ENCODE measurements at regions not wholly inside any gene's neighbourhood (a gene's known extent, or its start where the extent isn't known, plus 50 kb on each side); places are given as distances from the start of the nearest gene placed in this dataset.

DNA sequence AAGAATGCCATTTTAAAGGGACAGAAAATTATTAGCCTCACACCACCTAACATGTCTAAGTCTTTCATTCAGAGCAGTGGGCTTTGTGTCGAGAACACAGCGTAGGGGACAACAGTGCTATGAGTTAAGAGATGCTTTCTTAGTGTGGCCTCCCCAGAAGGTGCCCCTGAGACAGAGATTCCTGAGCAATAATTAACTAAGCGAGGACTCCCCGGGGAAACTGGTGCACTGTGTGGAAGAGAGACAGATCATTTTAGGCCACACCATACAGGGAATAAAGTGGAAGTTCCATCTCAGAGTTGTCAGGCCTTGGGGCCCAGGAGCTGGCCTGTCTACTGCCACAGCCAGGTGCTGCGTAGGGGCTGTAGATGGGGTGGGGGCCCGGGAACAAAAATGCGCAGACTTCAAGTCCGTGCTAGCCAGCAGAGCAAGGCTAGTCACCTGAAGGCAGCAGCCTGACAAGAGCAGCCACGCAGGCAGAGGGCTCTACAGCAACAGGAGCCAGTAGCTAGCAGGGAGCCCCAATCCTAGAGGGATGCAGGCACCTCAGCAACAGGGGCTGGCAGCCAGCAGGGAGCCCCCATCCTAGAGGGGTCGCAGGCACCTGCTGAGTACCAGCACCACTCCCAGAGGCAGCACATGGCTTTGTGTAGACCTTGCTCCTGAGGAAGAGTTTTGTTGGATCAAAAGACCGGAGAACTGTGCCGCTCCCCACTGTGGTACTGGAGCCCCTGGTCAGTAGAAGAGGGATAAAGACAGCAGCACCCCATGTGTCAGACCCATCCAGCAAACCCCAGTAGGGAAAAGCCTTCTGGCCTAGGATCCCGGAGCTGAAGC, 63.0 kb upstream of the NXT1 start:
- H3K9me3 ChIP-seq (ENCODE audit: control extremely low read depth in 1 of 5, control insufficient read depth in 4 of 5, insufficient read depth in 2 of 5, low read depth in 1 of 5, low read length in 4 of 5) = no peaks in the 10 kb centered on the region
- no peak overlapping the region for H3K4me3 ChIP-seq (ENCODE audit: control insufficient read depth in 1 of 7, extremely low read depth in 1 of 7, insufficient read depth in 4 of 7, low read depth in 2 of 7, low read length in 6 of 7)
- H3K4me1 ChIP-seq (ENCODE audit: control extremely low read depth in 1 of 4, control insufficient read depth in 4 of 4, insufficient read depth in 4 of 4, low read length in 3 of 4) = no peaks in the 10 kb centered on the region
- H3K27ac ChIP-seq (ENCODE audit: insufficient read depth in 1 of 2, low read depth in 1 of 2, low read length in 2 of 2, poor library complexity in 1 of 2, severe bottlenecking in 2 of 2) = no peak overlapping the region
- no peak for DNase-seq
- ChIA-PET CTCF (interaction anchor here (0.6 kb wide), 1 partner anchor 13 kb away, joined by 3 read pairs; no protein-coding TSS in a partner anchor), POLR2A (no interaction called here)
- WGBS (ENCODE audit: insufficient coverage) = 99% methylated on average over 12 of the region's 13 CpGs
- H3K36me3 ChIP-seq (ENCODE audit: control insufficient read depth in 4 of 4, insufficient read depth in 4 of 4, low read length in 3 of 4) = no peaks in the 10 kb centered on the region
- peaks cover 0 to 2% (median 1%) of the 10 kb centered on the region in 5 experiments for H3K27me3 ChIP-seq (replicated peaks in 2 of 5; ENCODE audit: control insufficient read depth in 4 of 5, insufficient read depth in 5 of 5, low read length in 4 of 5)

DNA sequence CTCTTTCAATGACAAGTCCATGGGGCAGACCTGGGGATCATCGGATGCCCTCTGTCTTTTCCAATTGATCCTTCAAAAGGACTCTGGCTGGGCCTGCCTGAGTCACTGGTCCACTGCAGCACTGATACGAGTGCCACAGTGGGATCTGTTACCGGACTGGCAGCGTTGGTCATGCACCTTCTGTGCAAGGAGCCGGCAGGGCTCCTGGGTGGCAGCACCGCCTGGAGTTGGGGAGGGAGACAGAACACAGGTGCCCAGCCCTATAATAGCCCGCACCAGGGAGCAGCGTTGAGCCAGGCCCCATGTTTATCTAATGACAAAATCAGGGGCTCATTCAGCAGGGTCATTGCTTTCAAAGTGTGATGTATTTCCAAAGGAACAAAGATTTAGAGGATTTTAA, 64.2 kb upstream of the NXT1 start:
- CTCF ChIA-PET = no interaction called here
- Histone ChIP-seq H3K9me3 (ENCODE audit: control extremely low read depth in 1 of 5, control insufficient read depth in 4 of 5, insufficient read depth in 2 of 5, low read depth in 1 of 5, low read length in 4 of 5) (no peaks in the 10 kb centered on the region), H3K27ac (ENCODE audit: insufficient read depth in 1 of 2, low read depth in 1 of 2, low read length in 2 of 2, poor library complexity in 1 of 2, severe bottlenecking in 2 of 2) (no peak overlapping the region), H3K36me3 (ENCODE audit: control insufficient read depth in 4 of 4, insufficient read depth in 4 of 4, low read length in 3 of 4) (no peaks in the 10 kb centered on the region), H3K4me3 (ENCODE audit: control insufficient read depth in 1 of 7, extremely low read depth in 1 of 7, insufficient read depth in 4 of 7, low read depth in 2 of 7, low read length in 6 of 7) (no peak overlapping the region), H3K4me1 (ENCODE audit: control extremely low read depth in 1 of 4, control insufficient read depth in 4 of 4, insufficient read depth in 4 of 4, low read length in 3 of 4) (no peaks in the 10 kb centered on the region), H3K27me3 (replicated peaks in 2 of 5; ENCODE audit: control insufficient read depth in 4 of 5, insufficient read depth in 5 of 5, low read length in 4 of 5) (peaks cover 0 to 3% (median 2%) of the 10 kb centered on the region in 5 experiments)
- DNase-seq = no peak
- WGBS (ENCODE audit: insufficient coverage) = 97% methylated on average over 8 of the region's 8 CpGs
- POLR2A ChIA-PET = no interaction called here

- Histone ChIP-seq H3K4me1 (ENCODE audit: control extremely low read depth in 1 of 4, control insufficient read depth in 4 of 4, insufficient read depth in 4 of 4, low read length in 3 of 4) (no peaks in the 10 kb centered on the region), H3K9me3 (ENCODE audit: control extremely low read depth in 1 of 5, control insufficient read depth in 4 of 5, insufficient read depth in 2 of 5, low read depth in 1 of 5, low read length in 4 of 5) (no peaks in the 10 kb centered on the region), H3K27ac (ENCODE audit: insufficient read depth in 1 of 2, low read depth in 1 of 2, low read length in 2 of 2, poor library complexity in 1 of 2, severe bottlenecking in 2 of 2) (no peak overlapping the region), H3K36me3 (ENCODE audit: control insufficient read depth in 4 of 4, insufficient read depth in 4 of 4, low read length in 3 of 4) (no peaks in the 10 kb centered on the region), H3K27me3 (replicated peaks in 2 of 5; ENCODE audit: control insufficient read depth in 4 of 5, insufficient read depth in 5 of 5, low read length in 4 of 5) (peaks cover 0 to 3% (median 0%) of the 10 kb centered on the region in 5 experiments), H3K4me3 (ENCODE audit: control insufficient read depth in 1 of 7, extremely low read depth in 1 of 7, insufficient read depth in 4 of 7, low read depth in 2 of 7, low read length in 6 of 7) (no peak overlapping the region)
- WGBS (ENCODE audit: insufficient coverage) = no CpG with 5 or more reads among the region's 2 CpGs
- ChIA-PET CTCF (interaction anchor here (1.1 kb wide), 1 partner anchor 10 kb away, joined by 4 read pairs; no protein-coding TSS in a partner anchor), POLR2A (no interaction called here)
- DNase-seq = no peak
Observed at GRCh38 chr20:23285536-23285935, 65.1 kb upstream of the NXT1 start.

- no peak for DNase-seq
- WGBS (ENCODE audit: insufficient coverage) = no CpG with 5 or more reads among the region's 2 CpGs
- Histone ChIP-seq H3K36me3 (ENCODE audit: control insufficient read depth in 4 of 4, insufficient read depth in 4 of 4, low read length in 3 of 4) (no peaks in the 10 kb centered on the region), H3K4me3 (ENCODE audit: control insufficient read depth in 1 of 7, extremely low read depth in 1 of 7, insufficient read depth in 4 of 7, low read depth in 2 of 7, low read length in 6 of 7) (no peak overlapping the region), H3K27me3 (replicated peaks in 2 of 5; ENCODE audit: control insufficient read depth in 4 of 5, insufficient read depth in 5 of 5, low read length in 4 of 5) (peaks cover 0 to 3% (median 0%) of the 10 kb centered on the region in 5 experiments), H3K9me3 (ENCODE audit: control extremely low read depth in 1 of 5, control insufficient read depth in 4 of 5, insufficient read depth in 2 of 5, low read depth in 1 of 5, low read length in 4 of 5) (no peaks in the 10 kb centered on the region), H3K27ac (ENCODE audit: insufficient read depth in 1 of 2, low read depth in 1 of 2, low read length in 2 of 2, poor library complexity in 1 of 2, severe bottlenecking in 2 of 2) (no peak overlapping the region), H3K4me1 (ENCODE audit: control extremely low read depth in 1 of 4, control insufficient read depth in 4 of 4, insufficient read depth in 4 of 4, low read length in 3 of 4) (no peaks in the 10 kb centered on the region)
- ChIA-PET CTCF (no interaction called here), POLR2A (no interaction called here)
Observed at GRCh38 chr20:23284009-23284408, 66.6 kb upstream of the NXT1 start.

DNA sequence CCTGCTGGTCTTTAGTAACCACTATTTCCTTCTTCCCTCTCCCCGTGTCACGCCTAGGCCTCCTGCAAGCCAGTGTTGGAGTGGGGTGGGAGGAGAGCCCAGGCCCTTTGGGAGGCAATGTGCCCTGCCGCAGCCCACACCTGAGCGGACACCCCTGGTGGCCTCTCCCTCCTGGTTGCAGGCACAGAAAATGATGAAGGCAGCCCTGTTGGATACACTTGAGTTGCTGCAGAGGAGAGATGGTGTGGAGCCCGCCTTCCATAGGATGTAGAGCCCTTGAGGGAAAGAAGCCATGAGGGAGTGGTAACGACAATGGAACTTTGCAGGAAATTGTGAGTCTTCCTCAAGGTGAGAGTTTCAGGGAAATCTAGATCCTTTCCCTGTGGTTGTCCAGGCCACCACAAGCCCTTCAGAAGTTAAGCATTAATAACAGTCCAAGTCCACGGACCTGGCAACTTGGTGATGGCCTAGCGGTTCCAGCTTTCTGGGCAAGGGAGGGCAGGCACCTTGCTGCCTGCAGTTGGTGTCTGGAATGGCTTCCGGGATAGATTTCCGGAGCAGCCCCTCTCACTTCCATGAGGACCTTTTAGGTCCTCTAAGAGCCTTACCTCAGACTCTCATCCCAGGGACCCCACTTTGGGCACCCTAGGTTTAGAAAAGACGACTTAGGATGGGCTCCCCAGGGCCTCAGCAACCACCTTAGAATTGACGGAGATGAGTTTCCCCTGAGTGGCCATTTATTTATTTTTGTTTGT, 67.3 kb upstream of the NXT1 start:
- Histone ChIP-seq H3K9me3 (ENCODE audit: control extremely low read depth in 1 of 5, control insufficient read depth in 4 of 5, insufficient read depth in 2 of 5, low read depth in 1 of 5, low read length in 4 of 5) (no peaks in the 10 kb centered on the region), H3K4me3 (ENCODE audit: control insufficient read depth in 1 of 7, extremely low read depth in 1 of 7, insufficient read depth in 4 of 7, low read depth in 2 of 7, low read length in 6 of 7) (no peak overlapping the region), H3K36me3 (ENCODE audit: control insufficient read depth in 4 of 4, insufficient read depth in 4 of 4, low read length in 3 of 4) (no peaks in the 10 kb centered on the region), H3K4me1 (ENCODE audit: control extremely low read depth in 1 of 4, control insufficient read depth in 4 of 4, insufficient read depth in 4 of 4, low read length in 3 of 4) (no peaks in the 10 kb centered on the region), H3K27me3 (replicated peaks in 2 of 5; ENCODE audit: control insufficient read depth in 4 of 5, insufficient read depth in 5 of 5, low read length in 4 of 5) (peaks cover 0 to 3% (median 0%) of the 10 kb centered on the region in 5 experiments), H3K27ac (ENCODE audit: insufficient read depth in 1 of 2, low read depth in 1 of 2, low read length in 2 of 2, poor library complexity in 1 of 2, severe bottlenecking in 2 of 2) (no peak overlapping the region)
- no peak for DNase-seq
- 96% methylated on average over 8 of the region's 12 CpGs for WGBS (ENCODE audit: insufficient coverage)
- ChIA-PET CTCF (no interaction called here), POLR2A (no interaction called here)

- no peak overlapping the region for H3K4me3 ChIP-seq (ENCODE audit: control insufficient read depth in 1 of 7, extremely low read depth in 1 of 7, insufficient read depth in 4 of 7, low read depth in 2 of 7, low read length in 6 of 7)
- no peaks in the 10 kb centered on the region for H3K36me3 ChIP-seq (ENCODE audit: control insufficient read depth in 4 of 4, insufficient read depth in 4 of 4, low read length in 3 of 4)
- 54% methylated on average over 2 of the region's 3 CpGs for WGBS (ENCODE audit: insufficient coverage)
- H3K4me1 ChIP-seq (ENCODE audit: control extremely low read depth in 1 of 4, control insufficient read depth in 4 of 4, insufficient read depth in 4 of 4, low read length in 3 of 4) = no peaks in the 10 kb centered on the region
- POLR2A ChIA-PET = interaction anchor here (0.6 kb wide), 1 partner anchor 17 kb away, joined by 3 read pairs; no protein-coding TSS in a partner anchor
- H3K27ac ChIP-seq (ENCODE audit: insufficient read depth in 1 of 2, low read depth in 1 of 2, low read length in 2 of 2, poor library complexity in 1 of 2, severe bottlenecking in 2 of 2) = no peak overlapping the region
- DNase-seq = no peak
- CTCF ChIA-PET = no interaction called here
- no peaks in the 10 kb centered on the region for H3K9me3 ChIP-seq (ENCODE audit: control extremely low read depth in 1 of 5, control insufficient read depth in 4 of 5, insufficient read depth in 2 of 5, low read depth in 1 of 5, low read length in 4 of 5)
- peaks cover 0 to 3% (median 0%) of the 10 kb centered on the region in 5 experiments for H3K27me3 ChIP-seq (replicated peaks in 2 of 5; ENCODE audit: control insufficient read depth in 4 of 5, insufficient read depth in 5 of 5, low read length in 4 of 5)
Observed at GRCh38 chr20:23282546-23282945, 68.0 kb upstream of the NXT1 start.

GRCh38 chr20:23282111-23282510, 68.5 kb upstream of the NXT1 start:
- H3K4me1 ChIP-seq (ENCODE audit: control extremely low read depth in 1 of 4, control insufficient read depth in 4 of 4, insufficient read depth in 4 of 4, low read length in 3 of 4) = no peaks in the 10 kb centered on the region
- H3K9me3 ChIP-seq (ENCODE audit: control extremely low read depth in 1 of 5, control insufficient read depth in 4 of 5, insufficient read depth in 2 of 5, low read depth in 1 of 5, low read length in 4 of 5) = no peaks in the 10 kb centered on the region
- peaks cover 0 to 3% (median 0%) of the 10 kb centered on the region in 5 experiments for H3K27me3 ChIP-seq (replicated peaks in 2 of 5; ENCODE audit: control insufficient read depth in 4 of 5, insufficient read depth in 5 of 5, low read length in 4 of 5)
- no peak for DNase-seq
- WGBS (ENCODE audit: insufficient coverage) = 45% methylated on average over 1 of the region's 1 CpG
- CTCF ChIA-PET = no interaction called here
- no peak overlapping the region for H3K4me3 ChIP-seq (ENCODE audit: control insufficient read depth in 1 of 7, extremely low read depth in 1 of 7, insufficient read depth in 4 of 7, low read depth in 2 of 7, low read length in 6 of 7)
- POLR2A ChIA-PET = interaction anchor here (0.6 kb wide), 1 partner anchor 17 kb away, joined by 3 read pairs; no protein-coding TSS in a partner anchor
- no peaks in the 10 kb centered on the region for H3K36me3 ChIP-seq (ENCODE audit: control insufficient read depth in 4 of 4, insufficient read depth in 4 of 4, low read length in 3 of 4)
- no peak overlapping the region for H3K27ac ChIP-seq (ENCODE audit: insufficient read depth in 1 of 2, low read depth in 1 of 2, low read length in 2 of 2, poor library complexity in 1 of 2, severe bottlenecking in 2 of 2)

Measured in common myeloid progenitor, CD34-positive (primary cell).